SK-N-MC (cell line): ENCODE measurements at regions not wholly inside any gene's neighbourhood (a gene's known extent, or its start where the extent isn't known, plus 50 kb on each side); places are given as distances from the start of the nearest gene placed in this dataset.

Experiments used
- EZH2 ChIP-seq: fragments of 200-600 bp; sonication (generic); IDR thresholded peaks from one replicate; pipeline ENCODE4 v1.6.1; 2017; ENCODE audit warnings: antibody characterized with exemption
- FOXP2 ChIP-seq: optimal IDR thresholded peaks from 2 replicates; pipeline ENCODE3; 2011; ENCODE audit warnings: mild to moderate bottlenecking, moderate library complexity; ENCODE audit not compliant: insufficient read depth; ENCODE audit errors: extremely low read length, control extremely low read depth
- POLR2AphosphoS5 ChIP-seq: IDR thresholded peaks from 2 replicates; pipeline ENCODE4 v1.6.1; 2012; ENCODE audit warnings: mild to moderate bottlenecking, low read depth, low read length, borderline replicate concordance

- TF ChIP-seq EZH2, result no peak
- no peak for TF ChIP-seq POLR2AphosphoS5
- no peak for TF ChIP-seq FOXP2
Measured at GRCh38 chrX:104469771-104470170, 96.2 kb upstream of the IL1RAPL2 start.
